Body of pancreas (tissue), 4 donors: ENCODE measurements at regions not wholly inside any gene's neighbourhood (a gene's known extent, or its start where the extent isn't known, plus 50 kb on each side); places are given as distances from the start of the nearest gene placed in this dataset.

Experiments
- CTCF ChIP-seq, 7 experiments: fragments of 450-650 bp in 4 of 7; fragments of 200-600 bp in 3 of 7; sonication (generic) in 3 of 7; IDR thresholded peaks; one replicate each; pipeline ENCODE4 v1.5.1; 2016 to 2019; ENCODE audit warnings: antibody characterized with exemption in 7 of 7
- POLR2A ChIP-seq, 3 donors: fragments of 450-650 bp; IDR thresholded peaks; one replicate each; pipeline ENCODE4 v1.6.1; 2016; ENCODE audit warnings: antibody characterized with exemption in 3 of 3, mild to moderate bottlenecking in 2 of 3

GRCh38 chr2:7707723-7708122 lies 790.5 kb downstream of the RNF144A start:
- TF ChIP-seq CTCF (IDR thresholded peaks at IDR 0.05) (no peak), POLR2A (IDR thresholded peaks at IDR 0.05) (no peak)
